IMR-90 (cell line): ENCODE measurements at regions not wholly inside any gene's neighbourhood (a gene's known extent, or its start where the extent isn't known, plus 50 kb on each side); places are given as distances from the start of the nearest gene placed in this dataset.

Source experiments
- ATAC-seq: fragments of 200-7000 bp; cut with Tn5 transposase; 2 replicates; pipeline ENCODE4 v1.9.1; 2020; ENCODE audit warnings: low read depth, mild to moderate bottlenecking, moderate library complexity
- BruUV-seq: library from RNA; stranded (reverse); fragments of 400-500 nt; replicated peaks from 2 replicates; lab custom pipeline; 2021; lab: Mats Ljungman, UMichigan
- CTCF ChIA-PET: fragments of 300-600 bp; formaldehyde crosslinking; extraction: SDS; loops from one replicate; lab custom pipeline; 2021; ENCODE audit warnings: antibody characterized with exemption; lab: Yijun Ruan, JAX
- POLR2A ChIA-PET: fragments of 300-600 bp; sonication (Branson Sonifier 250); formaldehyde crosslinking; loops from one replicate; lab custom pipeline; 2022; ENCODE audit warnings: antibody characterized with exemption; ENCODE audit not compliant: unreplicated experiment; lab: Charles Lee
- DNase-seq: peaks from one replicate; pipeline ENCODE4 v3.0.0; 2013
- H2AFZ ChIP-seq: replicated peaks from 2 replicates; pipeline ENCODE3; 2013; ENCODE audit warnings: low read length, mild to moderate bottlenecking; ENCODE audit not compliant: poor library complexity
- H2AK5ac ChIP-seq: 2 replicates; pipeline ENCODE4 v1.6.1; 2013; ENCODE audit warnings: low read depth, low read length, inconsistent platforms
- H2AK9ac ChIP-seq: replicated peaks from 2 replicates; pipeline ENCODE3; 2013; ENCODE audit warnings: mild to moderate bottlenecking, low read depth, low read length, moderate library complexity; ENCODE audit not compliant: poor library complexity
- H2BK120ac ChIP-seq: 2 replicates; pipeline ENCODE4 v1.6.1; 2013; ENCODE audit warnings: low read depth, low read length, inconsistent platforms
- H2BK15ac ChIP-seq: 3 replicates; pipeline ENCODE4 v1.6.1; 2013; ENCODE audit warnings: low read depth, low read length, inconsistent platforms
- H2BK20ac ChIP-seq: 2 replicates; pipeline ENCODE4 v1.6.1; 2013; ENCODE audit warnings: low read depth, mild to moderate bottlenecking, inconsistent platforms, low read length, moderate library complexity
- H2BK5ac ChIP-seq: 2 replicates; pipeline ENCODE4 v1.6.1; 2013; ENCODE audit warnings: mild to moderate bottlenecking, low read depth, low read length, inconsistent platforms; ENCODE audit not compliant: poor library complexity, severe bottlenecking
- H3K14ac ChIP-seq: replicated peaks from 2 replicates; pipeline ENCODE4 v1.6.1; 2013; ENCODE audit warnings: low read depth, low read length, inconsistent platforms
- H3K18ac ChIP-seq: 2 replicates; pipeline ENCODE4 v1.6.1; 2013; ENCODE audit warnings: low read depth, low read length, control low read depth
- H3K23ac ChIP-seq: 2 replicates; pipeline ENCODE4 v1.6.1; 2013; ENCODE audit warnings: low read depth, low read length, inconsistent platforms
- H3K27ac ChIP-seq: 2 replicates; pipeline ENCODE4 v1.5.1; 2013; ENCODE audit warnings: mild to moderate bottlenecking, control low read depth, low read length; ENCODE audit not compliant: insufficient read depth
- H3K27me3 ChIP-seq: 2 replicates; pipeline ENCODE4 v1.6.1; 2013; ENCODE audit warnings: low read length; ENCODE audit not compliant: control insufficient read depth, insufficient read depth
- H3K36me3 ChIP-seq: 2 replicates; pipeline ENCODE4 v1.6.1; 2013; ENCODE audit warnings: low read length, mixed read lengths; ENCODE audit not compliant: control insufficient read depth, insufficient read depth
- H3K4ac ChIP-seq: 2 replicates; pipeline ENCODE4 v1.6.1; 2013; ENCODE audit warnings: low read depth, low read length, inconsistent platforms
- H3K4me1 ChIP-seq: 2 replicates; pipeline ENCODE4 v1.6.1; 2013; ENCODE audit warnings: low read length, mixed read lengths; ENCODE audit not compliant: control insufficient read depth, insufficient read depth
- H3K4me2 ChIP-seq: 2 replicates; pipeline ENCODE4 v1.6.1; 2013; ENCODE audit warnings: low read depth, mild to moderate bottlenecking, control low read depth, low read length, moderate library complexity
- H3K4me3 ChIP-seq: 2 replicates; pipeline ENCODE4 v1.5.1; 2013; ENCODE audit warnings: low read depth, mild to moderate bottlenecking, control low read depth, low read length, moderate library complexity; ENCODE audit not compliant: insufficient read depth
- H3K56ac ChIP-seq: 2 replicates; pipeline ENCODE4 v1.6.1; 2013; ENCODE audit warnings: low read length, inconsistent platforms; ENCODE audit not compliant: insufficient read depth; ENCODE audit errors: extremely low read depth
- H3K79me1 ChIP-seq, 2 experiments: 2 replicates each; pipeline ENCODE4 v1.6.1; 2013; ENCODE audit warnings: low read length in 2 of 2, inconsistent platforms in 1 of 2, low read depth in 1 of 2
- H3K9ac ChIP-seq: 2 replicates; pipeline ENCODE4 v1.6.1; 2013; ENCODE audit warnings: low read depth, low read length, control low read depth
- H3K9me1 ChIP-seq: 2 replicates; pipeline ENCODE4 v1.6.1; 2013; ENCODE audit warnings: low read length, inconsistent platforms; ENCODE audit not compliant: insufficient read depth
- H3K9me3 ChIP-seq: 2 replicates; pipeline ENCODE4 v1.6.1; 2013; ENCODE audit warnings: low read length; ENCODE audit not compliant: control insufficient read depth, insufficient read depth
- H4K20me1 ChIP-seq: 2 replicates; pipeline ENCODE4 v1.6.1; 2013; ENCODE audit warnings: low read length, inconsistent platforms; ENCODE audit not compliant: insufficient read depth
- H4K5ac ChIP-seq: 2 replicates; pipeline ENCODE4 v1.6.1; 2013; ENCODE audit warnings: mild to moderate bottlenecking, low read depth, low read length, control low read depth
- H4K8ac ChIP-seq, 2 experiments: 2 replicates each; pipeline ENCODE4 v1.6.1; 2013; ENCODE audit warnings: low read depth in 2 of 2, low read length in 2 of 2, control low read depth in 1 of 2, inconsistent platforms in 1 of 2
- H4K91ac ChIP-seq: 2 replicates; pipeline ENCODE4 v1.6.1; 2013; ENCODE audit warnings: low read depth, low read length, inconsistent platforms; ENCODE audit not compliant: insufficient read depth
- CHD1 ChIP-seq: IDR thresholded peaks from 2 replicates; pipeline ENCODE4 v1.6.1; 2012; ENCODE audit warnings: low read depth, low read length, improper control_type of control experiment
- MAFK ChIP-seq: IDR thresholded peaks from 2 replicates; pipeline ENCODE4 v1.6.1; 2012; ENCODE audit warnings: low read depth, low read length, improper control_type of control experiment
- RAD21 ChIP-seq: IDR thresholded peaks from 2 replicates; pipeline ENCODE4 v1.6.1; 2012; ENCODE audit warnings: low read length, improper control_type of control experiment
- RFX5 ChIP-seq: IDR thresholded peaks from 2 replicates; pipeline ENCODE4 v1.8.0; 2012; ENCODE audit warnings: low read depth, mild to moderate bottlenecking, low read length, moderate library complexity
- SMC3 ChIP-seq: fragments of 150-350 bp; IDR thresholded peaks from 2 replicates; pipeline ENCODE4 v1.6.1; 2016; ENCODE audit warnings: low read depth, mild to moderate bottlenecking, antibody characterized with exemption, low read length, moderate library complexity
- whole genome bisulfite sequencing, 2 experiments: methylation state at CpG; one replicate each; pipeline versions ENCODE4 v1.1.5 to v1.1.7; 2013; ENCODE audit warnings: missing lambda C conversion rate in 2 of 2; ENCODE audit not compliant: insufficient read length in 1 of 2; ENCODE audit errors: extremely low coverage in 2 of 2; 5-methylcytosine and 5-hydroxymethylcytosine counted together
- dilution Hi-C: fragments of 300-500 bp; cut with HindIII; formaldehyde crosslinking; loops from one replicate; pipeline ENCODE4 v1.14.3; 2018; ENCODE audit warnings: low sequenced_read_pairs; ENCODE audit not compliant: unreplicated experiment
- in situ Hi-C: fragments of 300-500 bp; cut with MboI; formaldehyde crosslinking; loops from 3 replicates; pipeline ENCODE4 v1.14.3; 2019; ENCODE audit warnings: low sequenced_read_pairs, inconsistent platforms, mixed read lengths
- intact Hi-C: fragments of 100-400 bp; cut with micrococcal nuclease; formaldehyde crosslinking; loops from 2 replicates; pipeline ENCODE4 v1.10.0; 2022

GRCh38 chr12:34294671-34295365, 272.5 kb downstream of the ALG10 start (continued):
- TF ChIP-seq CHD1 (no peak), MAFK (no peak), RAD21 (no peak)

- no peak overlapping the region for H3K4me3 ChIP-seq
- H4K20me1 ChIP-seq: no peaks in the 10 kb centered on the region
- no peak overlapping the region for H3K18ac ChIP-seq
- no peaks in the 10 kb centered on the region for H3K27me3 ChIP-seq
- H3K23ac ChIP-seq: no peak overlapping the region
- no peak overlapping the region for H3K4ac ChIP-seq
- 54% methylated on average over 8 of the region's 31 CpGs; no CpG with 5 or more reads in 1 of the 2 experiments for WGBS, 2 experiments
- no peaks in the 10 kb centered on the region for H3K79me1 ChIP-seq
- intact Hi-C loops (no loop called here), dilution Hi-C loops (no loop called here), in situ Hi-C loops (no loop called here)
- no peak overlapping the region for H3K14ac ChIP-seq
- H3K36me3 ChIP-seq: no peaks in the 10 kb centered on the region
- H2BK15ac ChIP-seq: no peak overlapping the region
- no peaks in the 10 kb centered on the region for H3K4me1 ChIP-seq
- no peak overlapping the region for H3K56ac ChIP-seq
- no peak overlapping the region for H2AK5ac ChIP-seq
- BruUV-seq: no TSS peak
- ATAC-seq (no peak), DNase-seq (no peak)
- CTCF ChIA-PET: no interaction called here
- no peak overlapping the region for H2AFZ ChIP-seq
- H4K5ac ChIP-seq: no peak overlapping the region
- H3K9ac ChIP-seq: no peak overlapping the region
- no peak overlapping the region for H2BK5ac ChIP-seq
- TF ChIP-seq SMC3 (no peak), RFX5 (no peak)
- no peak overlapping the region for H2BK20ac ChIP-seq
- no peak overlapping the region for H4K91ac ChIP-seq
- no peak overlapping the region for H4K8ac ChIP-seq
- no peak overlapping the region for H3K4me2 ChIP-seq
- peaks cover 73% of the 10 kb centered on the region for H3K9me3 ChIP-seq
- no peak overlapping the region for H2BK120ac ChIP-seq
- POLR2A ChIA-PET: no interaction called here
- no peak overlapping the region for H3K27ac ChIP-seq
- H2AK9ac ChIP-seq: no peak overlapping the region
- no peaks in the 10 kb centered on the region for H3K9me1 ChIP-seq
Measured at GRCh38 chr12:34295366-34296142, 273.3 kb downstream of the ALG10 start.
